ENCODE measurements at regions not wholly inside any gene's neighbourhood (a gene's known extent, or its start where the extent isn't known, plus 50 kb on each side); places are given as distances from the start of the nearest gene placed in this dataset.

DNA sequence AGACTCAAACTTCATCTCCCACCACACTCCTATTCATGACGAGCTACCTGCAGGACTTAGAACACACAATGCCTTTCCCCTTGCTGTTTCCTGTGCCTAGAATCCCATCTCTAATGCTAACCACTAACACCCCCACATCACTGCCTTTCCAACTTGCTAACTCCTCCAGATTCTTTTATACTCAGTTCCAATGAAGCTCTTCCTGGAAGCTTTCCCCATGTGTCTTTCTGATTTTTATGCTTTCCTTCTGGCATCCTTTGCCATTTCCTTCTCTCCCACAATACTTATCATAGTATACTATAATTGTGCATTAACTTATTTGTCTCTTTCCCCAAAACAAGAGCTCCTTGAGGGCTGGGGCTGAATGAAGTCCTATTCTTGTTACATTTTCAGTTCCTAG lies 115.3 kb upstream of the PLPPR1 start:
- Histone ChIP-seq H3K27me3 (ENCODE audit: control insufficient read depth in 3 of 3, insufficient read depth in 3 of 3, low read length in 2 of 3) (no peaks in the 10 kb centered on the region), H3K4me3 (no peak overlapping the region), H3K9ac (ENCODE audit: insufficient read depth in 1 of 2, low read length in 2 of 2) (no peak overlapping the region), H3K27ac (ENCODE audit: low read depth in 1 of 2, low read length in 1 of 2) (no peak overlapping the region), H3K9me3 (ENCODE audit: control insufficient read depth in 4 of 4, insufficient read depth in 3 of 4, low read length in 3 of 4) (no peaks in the 10 kb centered on the region), H3K4me1 (ENCODE audit: control insufficient read depth in 5 of 5, insufficient read depth in 5 of 5, low read length in 5 of 5) (peaks cover 0 to 1% (median 0%) of the 10 kb centered on the region in 5 donors), H3K36me3 (ENCODE audit: control insufficient read depth in 4 of 4, insufficient read depth in 4 of 4, low read length in 4 of 4) (no peaks in the 10 kb centered on the region)
- TF ChIP-seq, protein P1, sequence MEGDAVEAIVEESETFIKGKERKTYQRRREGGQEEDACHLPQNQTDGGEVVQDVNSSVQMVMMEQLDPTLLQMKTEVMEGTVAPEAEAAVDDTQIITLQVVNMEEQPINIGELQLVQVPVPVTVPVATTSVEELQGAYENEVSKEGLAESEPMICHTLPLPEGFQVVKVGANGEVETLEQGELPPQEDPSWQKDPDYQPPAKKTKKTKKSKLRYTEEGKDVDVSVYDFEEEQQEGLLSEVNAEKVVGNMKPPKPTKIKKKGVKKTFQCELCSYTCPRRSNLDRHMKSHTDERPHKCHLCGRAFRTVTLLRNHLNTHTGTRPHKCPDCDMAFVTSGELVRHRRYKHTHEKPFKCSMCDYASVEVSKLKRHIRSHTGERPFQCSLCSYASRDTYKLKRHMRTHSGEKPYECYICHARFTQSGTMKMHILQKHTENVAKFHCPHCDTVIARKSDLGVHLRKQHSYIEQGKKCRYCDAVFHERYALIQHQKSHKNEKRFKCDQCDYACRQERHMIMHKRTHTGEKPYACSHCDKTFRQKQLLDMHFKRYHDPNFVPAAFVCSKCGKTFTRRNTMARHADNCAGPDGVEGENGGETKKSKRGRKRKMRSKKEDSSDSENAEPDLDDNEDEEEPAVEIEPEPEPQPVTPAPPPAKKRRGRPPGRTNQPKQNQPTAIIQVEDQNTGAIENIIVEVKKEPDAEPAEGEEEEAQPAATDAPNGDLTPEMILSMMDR (IDR thresholded peaks at IDR 0.05; ENCODE audit: control extremely low read depth, extremely low read depth), result no peak
- no peak for DNase-seq
- WGBS, 2 donors, result 52 to 69% methylated on average over 1 of the region's 1 CpG
- ATAC-seq (ENCODE audit: insufficient read depth, low FRiP score), result no peak

DNA sequence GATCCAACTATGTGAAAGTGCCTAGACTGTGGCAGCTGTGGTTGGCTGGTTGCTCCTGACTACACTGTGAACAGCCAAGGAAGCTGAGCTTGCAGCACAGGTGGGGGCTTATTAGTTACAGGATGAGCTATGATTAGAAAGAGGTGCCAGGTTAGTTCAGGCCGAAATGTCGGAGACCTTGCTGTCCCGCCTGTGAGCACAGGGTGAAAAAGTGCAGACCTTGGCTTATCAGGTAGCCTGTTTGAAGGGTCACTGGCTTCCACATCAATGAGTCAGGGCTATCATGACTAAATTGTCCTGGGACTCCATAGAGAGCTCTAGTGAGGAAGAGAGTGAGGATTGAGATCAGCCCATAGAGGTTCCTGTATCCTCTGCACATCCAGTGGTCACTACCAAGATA lies 114.3 kb upstream of the PLPPR1 start:
- WGBS, 2 donors, result 94 to 98% methylated on average over 3 of the region's 3 CpGs
- TF ChIP-seq, protein P1 (IDR thresholded peaks at IDR 0.05; ENCODE audit: control extremely low read depth, extremely low read depth), result no peak

DNA sequence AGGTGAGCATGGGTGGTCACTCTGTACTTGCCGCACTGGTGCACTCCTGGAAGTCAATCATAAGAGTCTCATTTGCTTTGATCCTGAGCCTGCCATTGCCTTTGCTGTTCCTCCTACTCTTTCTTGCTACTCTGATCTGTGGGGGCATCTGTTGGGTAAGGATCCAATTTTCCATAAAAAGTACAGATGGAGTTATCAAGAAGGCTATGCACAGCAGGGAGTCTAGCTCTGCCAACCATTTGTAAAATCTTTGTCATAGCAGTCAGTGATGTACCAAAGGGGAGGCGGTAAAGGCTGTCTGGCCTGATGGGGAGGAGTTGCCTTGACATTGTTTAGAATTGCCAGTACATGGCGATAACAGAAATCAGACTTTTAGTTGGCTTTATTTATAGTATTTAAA lies 109.0 kb upstream of the PLPPR1 start:
- no peak for ATAC-seq (ENCODE audit: insufficient read depth, low FRiP score)
- no peak overlapping the region for H3K4me3 ChIP-seq
- DNase-seq, result no peak
- no peaks in the 10 kb centered on the region for H3K4me1 ChIP-seq (ENCODE audit: control insufficient read depth in 5 of 5, insufficient read depth in 5 of 5, low read length in 5 of 5)
- H3K27ac ChIP-seq (ENCODE audit: low read depth in 1 of 2, low read length in 1 of 2), result no peak overlapping the region
- no peak overlapping the region for H3K9ac ChIP-seq (ENCODE audit: insufficient read depth in 1 of 2, low read length in 2 of 2)
- H3K9me3 ChIP-seq (ENCODE audit: control insufficient read depth in 4 of 4, insufficient read depth in 3 of 4, low read length in 3 of 4), result no peaks in the 10 kb centered on the region
- H3K27me3 ChIP-seq (ENCODE audit: control insufficient read depth in 3 of 3, insufficient read depth in 3 of 3, low read length in 2 of 3), result no peaks in the 10 kb centered on the region
- H3K36me3 ChIP-seq (ENCODE audit: control insufficient read depth in 4 of 4, insufficient read depth in 4 of 4, low read length in 4 of 4), result no peaks in the 10 kb centered on the region
- WGBS, 2 donors, result 87 to 94% methylated on average over 3 of the region's 3 CpGs
- TF ChIP-seq, protein P1 (IDR thresholded peaks at IDR 0.05; ENCODE audit: control extremely low read depth, extremely low read depth), result no peak

More for the DNA sequence above, 114.3 kb upstream of the PLPPR1 start:
- H3K9me3 ChIP-seq (ENCODE audit: control insufficient read depth in 4 of 4, insufficient read depth in 3 of 4, low read length in 3 of 4), result no peaks in the 10 kb centered on the region
- H3K9ac ChIP-seq (ENCODE audit: insufficient read depth in 1 of 2, low read length in 2 of 2), result no peak overlapping the region
- H3K27ac ChIP-seq (ENCODE audit: low read depth in 1 of 2, low read length in 1 of 2), result no peak overlapping the region
- H3K4me3 ChIP-seq, result no peak overlapping the region
- ATAC-seq (ENCODE audit: insufficient read depth, low FRiP score) (no peak), DNase-seq (no peak)
- H3K27me3 ChIP-seq (ENCODE audit: control insufficient read depth in 3 of 3, insufficient read depth in 3 of 3, low read length in 2 of 3), result no peaks in the 10 kb centered on the region
- H3K4me1 ChIP-seq (ENCODE audit: control insufficient read depth in 5 of 5, insufficient read depth in 5 of 5, low read length in 5 of 5), result peaks cover 0 to 1% (median 0%) of the 10 kb centered on the region in 5 donors
- H3K36me3 ChIP-seq (ENCODE audit: control insufficient read depth in 4 of 4, insufficient read depth in 4 of 4, low read length in 4 of 4), result no peaks in the 10 kb centered on the region

DNA sequence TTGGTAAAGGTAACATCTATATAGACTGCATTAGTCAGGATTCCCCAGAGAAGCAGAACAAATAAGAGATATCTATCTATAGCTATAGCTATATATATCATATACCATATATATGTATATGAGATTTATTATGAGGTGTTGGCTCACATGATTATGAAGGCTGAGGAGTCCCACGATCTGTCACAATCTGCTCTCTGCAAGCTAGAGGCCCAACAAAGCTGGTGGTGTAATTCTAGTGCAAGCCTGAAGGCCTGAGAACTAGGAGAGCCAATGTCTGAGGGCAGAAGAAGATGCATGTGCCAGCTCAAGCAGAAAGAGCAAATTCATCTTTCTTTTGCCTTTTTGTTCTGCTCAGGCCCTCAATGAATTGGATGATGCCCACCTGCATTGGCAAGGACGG lies 102.2 kb upstream of the PLPPR1 start:
- ATAC-seq (ENCODE audit: insufficient read depth, low FRiP score), result no peak
- no peaks in the 10 kb centered on the region for H3K4me1 ChIP-seq (ENCODE audit: control insufficient read depth in 5 of 5, insufficient read depth in 5 of 5, low read length in 5 of 5)
- 77 to 82% methylated on average over 2 of the region's 2 CpGs for WGBS, 2 donors
- no peaks in the 10 kb centered on the region for H3K27me3 ChIP-seq (ENCODE audit: control insufficient read depth in 3 of 3, insufficient read depth in 3 of 3, low read length in 2 of 3)
- no peak overlapping the region for H3K9ac ChIP-seq (ENCODE audit: insufficient read depth in 1 of 2, low read length in 2 of 2)
- no peak overlapping the region for H3K4me3 ChIP-seq
- no peaks in the 10 kb centered on the region for H3K9me3 ChIP-seq (ENCODE audit: control insufficient read depth in 4 of 4, insufficient read depth in 3 of 4, low read length in 3 of 4)
- H3K36me3 ChIP-seq (ENCODE audit: control insufficient read depth in 4 of 4, insufficient read depth in 4 of 4, low read length in 4 of 4), result no peaks in the 10 kb centered on the region
- DNase-seq, result no peak
- TF ChIP-seq, protein P1 (IDR thresholded peaks at IDR 0.05; ENCODE audit: control extremely low read depth, extremely low read depth), result no peak
- H3K27ac ChIP-seq (ENCODE audit: low read depth in 1 of 2, low read length in 1 of 2), result no peak overlapping the region
